HG03066 (cell line): ENCODE measurements at regions not wholly inside any gene's neighbourhood (a gene's known extent, or its start where the extent isn't known, plus 50 kb on each side); places are given as distances from the start of the nearest gene placed in this dataset.
"Not testable (repeated sequence)": the region's sequence is repeated elsewhere in the genome, so short reads cannot be mapped to it uniquely, and the experiment has no call there.

Source experiments
- ATAC-seq: cut with Tn5 transposase; IDR thresholded peaks from one replicate; pipeline ENCODE4 v1.9.1; 2021; ENCODE audit warnings: low read depth; ENCODE audit not compliant: unreplicated experiment

DNA sequence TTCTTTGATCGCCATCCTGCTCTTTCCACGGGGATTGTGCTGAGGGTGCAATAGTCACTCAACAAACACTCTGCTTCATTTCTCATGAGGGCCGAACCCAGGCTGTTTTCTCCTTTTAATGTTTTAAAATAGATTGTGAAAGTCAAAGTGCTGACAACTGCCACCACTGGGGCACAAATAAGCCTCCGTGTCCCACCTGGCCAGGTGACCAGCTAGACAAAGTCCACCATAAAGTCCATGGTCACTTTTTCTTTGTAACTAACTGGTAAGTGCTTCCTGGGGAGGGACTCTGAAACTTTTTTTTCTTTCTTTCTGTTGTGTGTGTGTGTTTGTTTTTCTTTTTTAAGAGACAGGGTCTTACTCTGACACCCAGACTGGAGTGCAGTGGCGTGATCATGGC, 219.8 kb downstream of the LY86 start:
- no peak for ATAC-seq

DNA sequence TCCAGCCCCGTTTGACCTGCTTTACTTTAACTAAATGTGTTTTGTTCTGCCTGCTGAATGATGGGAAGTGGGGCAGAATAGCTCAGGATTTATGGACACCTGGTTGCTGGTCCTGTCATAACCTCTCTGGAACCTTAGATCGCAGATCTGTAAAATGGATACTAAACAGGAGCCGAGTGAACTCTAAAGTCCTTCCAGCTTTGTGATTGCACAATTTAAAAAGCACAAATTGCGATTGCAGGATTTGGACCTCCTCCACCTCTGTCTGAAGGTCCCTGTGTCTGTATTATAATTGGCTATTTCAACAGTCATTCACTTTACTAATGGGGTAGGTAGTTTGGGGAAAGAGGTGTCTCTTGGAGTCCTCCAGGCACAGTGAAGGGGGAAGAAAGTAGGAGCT, 220.4 kb downstream of the LY86 start:
- ATAC-seq: no peak

DNA sequence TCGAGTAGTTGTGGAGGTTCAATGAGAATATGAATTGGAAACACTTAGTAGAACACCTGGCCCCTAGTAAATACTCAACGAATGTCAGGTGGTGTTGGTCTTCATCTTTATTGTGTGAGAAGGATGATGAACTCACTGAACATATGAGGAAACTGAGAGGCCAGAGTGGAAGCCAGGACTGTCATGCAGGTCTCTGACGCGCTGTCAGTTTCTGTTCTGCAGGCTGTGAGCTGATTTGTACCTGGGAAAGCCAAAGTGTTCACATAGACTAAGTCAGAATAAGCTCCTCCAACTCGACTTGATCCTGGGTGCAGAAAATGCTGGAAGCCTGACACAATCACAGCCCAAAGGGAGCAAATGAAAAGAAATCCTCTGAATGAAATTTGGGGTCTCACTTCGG, 222.2 kb downstream of the LY86 start:
- peak; percentile 68 for ATAC-seq

GRCh38 chr6:6811128-6812009, 222.8 kb downstream of the LY86 start:
- no peak for ATAC-seq

DNA sequence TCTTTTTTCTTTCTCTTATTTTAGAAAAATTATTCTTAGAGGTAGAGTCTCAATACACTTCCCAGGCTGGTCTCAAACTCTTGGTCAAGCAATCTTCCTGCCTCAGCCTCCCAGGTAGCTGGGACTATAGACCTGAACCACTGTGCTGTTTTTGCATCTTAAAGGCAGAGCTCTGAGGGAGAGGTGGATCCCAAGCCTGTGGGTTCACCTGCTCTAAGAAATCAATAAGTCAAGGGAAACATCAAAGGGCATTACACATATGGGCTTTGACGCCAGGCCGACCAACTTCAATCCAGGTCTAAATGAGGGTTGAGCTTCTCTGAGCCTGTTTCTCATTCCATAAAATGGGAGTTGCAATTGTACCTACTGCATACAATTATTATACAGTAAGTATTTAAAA, 223.9 kb downstream of the LY86 start:
- ATAC-seq: no peak

DNA sequence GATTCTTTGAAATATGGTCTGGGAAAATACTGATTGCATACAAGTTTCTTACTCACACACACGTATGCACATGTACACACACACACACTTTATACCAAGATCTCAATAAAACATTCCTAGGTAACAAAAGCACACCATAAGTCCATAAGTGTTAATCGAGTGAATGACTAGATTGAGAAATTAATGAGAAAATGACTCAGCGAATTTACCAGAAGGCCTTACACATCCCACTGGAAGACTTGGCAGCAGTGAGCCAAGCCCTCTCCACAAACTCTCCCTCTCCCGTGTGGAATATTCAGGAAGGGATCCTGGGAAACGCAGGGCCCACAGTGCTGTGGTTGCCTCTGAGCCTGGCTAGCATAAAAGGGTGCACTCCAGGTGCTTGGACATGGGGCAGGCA, 227.2 kb downstream of the LY86 start:
- no peak for ATAC-seq

DNA sequence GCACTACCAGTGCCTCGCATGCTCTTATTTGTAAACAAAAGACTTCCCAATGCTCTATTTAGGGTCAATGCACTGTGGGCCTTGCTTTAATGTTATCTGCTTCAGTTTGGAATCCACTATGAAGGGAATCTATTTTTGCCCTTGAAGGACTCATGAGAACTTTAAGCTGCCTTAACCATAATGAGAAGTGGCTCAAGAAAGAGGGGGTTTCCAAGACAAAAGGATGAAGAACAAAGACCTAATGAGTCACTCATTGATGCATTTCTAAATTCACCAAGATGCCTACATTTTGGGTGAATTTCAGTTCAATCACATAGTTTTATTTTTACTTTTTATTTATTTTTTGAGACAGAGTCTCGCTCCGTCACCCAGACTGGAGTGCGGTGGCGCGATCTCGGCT, 228.2 kb downstream of the LY86 start:
- ATAC-seq: no peak

GRCh38 chr6:6818078-6818639, 229.6 kb downstream of the LY86 start:
- ATAC-seq: no peak

- ATAC-seq: no peak
Observed at GRCh38 chr6:6820641-6821238, 232.2 kb downstream of the LY86 start.

- no peak for ATAC-seq
Observed at GRCh38 chr6:6821639-6822261, 233.2 kb downstream of the LY86 start.

DNA sequence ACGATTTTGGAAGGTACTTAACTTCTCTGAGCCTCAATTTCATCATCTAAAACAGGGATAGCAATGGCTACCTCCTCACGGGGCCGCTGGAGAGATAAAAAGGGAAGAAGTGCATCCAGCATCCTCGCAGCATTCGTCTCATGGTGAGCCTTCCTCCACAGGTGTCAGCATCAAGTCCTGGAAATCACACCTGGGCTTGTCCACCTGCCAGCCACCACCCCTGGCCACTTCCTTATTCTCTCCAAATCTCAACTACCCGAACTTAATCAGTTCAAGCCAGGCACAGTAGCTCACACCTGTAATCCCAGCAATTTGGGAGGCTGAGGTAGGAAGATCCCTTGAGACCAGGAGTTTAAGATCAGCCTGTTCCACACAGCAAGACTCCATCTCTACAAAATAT, 234.5 kb downstream of the LY86 start:
- ATAC-seq: no peak

- no peak for ATAC-seq
Observed at GRCh38 chr6:6823568-6824224, 235.2 kb downstream of the LY86 start.

GRCh38 chr6:6824381-6824780, 235.9 kb downstream of the LY86 start:
- ATAC-seq: no peak

- ATAC-seq: no peak
Observed at GRCh38 chr6:6825193-6825784, 236.8 kb downstream of the LY86 start.

GRCh38 chr6:6826095-6826901, 237.8 kb downstream of the LY86 start:
- ATAC-seq: peak; percentile 64

- ATAC-seq: no peak
Observed at GRCh38 chr6:6826961-6827360, 238.4 kb downstream of the LY86 start.

DNA sequence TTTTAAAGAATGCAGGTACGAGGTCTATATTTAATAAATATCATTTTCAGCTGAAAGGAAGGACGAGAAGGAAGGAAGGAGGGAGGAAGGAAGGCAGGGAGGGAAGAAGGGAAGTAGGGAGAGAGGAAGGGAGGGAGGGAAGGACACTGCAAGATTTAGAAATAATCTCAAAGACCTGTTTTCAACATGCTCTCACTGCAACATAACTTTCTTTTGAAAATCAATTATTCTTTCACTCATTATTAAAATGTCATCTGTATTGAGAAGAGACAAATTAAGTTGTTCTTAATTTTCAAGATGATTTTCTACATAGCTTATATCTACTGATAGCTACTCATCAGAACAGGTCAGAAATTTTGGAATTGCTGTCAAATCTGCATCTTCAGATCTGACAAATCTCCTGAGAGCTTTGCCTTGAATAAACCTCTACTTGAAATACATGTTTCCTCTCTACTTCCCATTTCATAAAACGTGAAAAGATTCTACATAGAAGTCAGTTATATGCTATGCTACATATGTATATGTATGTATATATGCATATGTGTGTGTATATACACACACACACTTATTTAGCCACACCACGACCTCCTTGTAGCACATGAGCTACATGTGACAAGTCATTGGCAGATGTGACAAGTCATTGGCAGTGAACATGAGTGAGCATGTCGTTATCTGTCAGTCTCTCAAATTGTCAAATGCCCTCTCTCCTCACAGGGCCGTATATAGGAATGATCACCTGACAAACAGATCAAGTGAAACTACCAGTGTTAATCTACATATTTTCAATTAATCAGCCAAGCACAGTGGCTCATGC, 241.6 kb downstream of the LY86 start:
- ATAC-seq: no peak

DNA sequence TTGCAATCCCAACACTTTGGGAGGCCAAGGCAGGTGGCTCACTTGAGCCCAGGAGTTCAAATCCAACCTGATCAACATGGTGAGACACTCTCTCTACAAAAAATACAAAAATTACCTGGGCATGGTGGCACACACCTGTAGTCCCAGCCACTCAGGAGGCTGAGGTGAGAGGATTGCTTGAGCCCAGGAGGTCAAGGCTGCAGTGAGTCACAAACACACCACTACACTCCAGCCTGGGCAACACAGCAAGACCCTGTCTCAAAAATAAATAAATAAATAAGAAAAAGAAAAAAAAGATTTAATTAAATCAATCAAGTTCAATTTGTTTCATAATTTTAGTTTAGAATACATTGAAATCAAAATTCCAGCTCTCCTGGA, 242.2 kb downstream of the LY86 start:
- not testable (repeated sequence) for ATAC-seq

DNA sequence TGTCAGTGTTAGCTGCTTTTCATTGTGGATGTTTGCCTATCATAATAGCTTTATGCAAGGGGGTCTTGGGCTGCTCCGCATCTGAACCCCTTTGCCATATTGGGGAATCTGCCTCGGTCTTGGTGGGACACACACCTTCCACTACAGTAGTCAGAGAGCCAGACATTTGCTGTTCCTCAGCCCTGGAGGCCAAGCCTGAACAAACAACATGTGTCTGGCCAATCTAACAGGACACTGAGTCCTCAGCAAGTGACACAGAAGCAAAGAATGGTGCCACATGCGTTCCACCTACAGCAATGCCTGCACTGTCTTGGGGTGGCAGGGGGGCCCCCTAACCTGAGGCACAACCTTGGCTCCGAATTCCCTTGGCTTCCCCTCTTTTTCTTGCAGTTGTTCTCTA, 243.9 kb downstream of the LY86 start:
- ATAC-seq: no peak
